ENCODE measurements at regions not wholly inside any gene's neighbourhood (a gene's known extent, or its start where the extent isn't known, plus 50 kb on each side); places are given as distances from the start of the nearest gene placed in this dataset.

DNA sequence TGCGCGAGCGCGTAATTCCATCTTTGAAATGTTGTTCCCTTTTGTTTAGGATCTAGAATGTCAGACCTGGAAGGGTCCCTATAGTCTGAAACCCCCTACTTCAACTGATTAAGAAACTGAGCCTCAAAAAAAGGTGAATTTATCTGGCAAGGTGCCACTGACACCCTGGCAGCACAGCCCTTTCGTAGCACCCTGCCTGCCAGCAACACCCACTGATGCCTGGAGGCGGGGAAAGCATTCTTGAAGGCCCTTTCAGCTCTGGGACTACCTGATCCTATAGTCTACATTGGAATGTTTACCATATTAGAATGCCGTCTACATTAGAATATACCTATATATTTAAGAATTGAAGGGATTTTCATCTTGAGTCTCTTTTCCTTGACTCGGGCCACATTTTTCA, 542.3 kb downstream of the BUD13 start:
- Mint-ChIP-seq H3K4me3 (no peak overlapping the region), H3K27me3 (peaks cover 36 to 46% of the 10 kb centered on the region in 2 donors), H3K9me3 (no peaks in the 10 kb centered on the region), H3K36me3 (ENCODE audit: insufficient read depth) (no peaks in the 10 kb centered on the region), H3K4me1 (ENCODE audit: low read depth in 2 of 2) (no peaks in the 10 kb centered on the region), H3K27ac (no peak overlapping the region)
- ATAC-seq (replicated peaks) (no peak), DNase-seq (no peak)

DNA sequence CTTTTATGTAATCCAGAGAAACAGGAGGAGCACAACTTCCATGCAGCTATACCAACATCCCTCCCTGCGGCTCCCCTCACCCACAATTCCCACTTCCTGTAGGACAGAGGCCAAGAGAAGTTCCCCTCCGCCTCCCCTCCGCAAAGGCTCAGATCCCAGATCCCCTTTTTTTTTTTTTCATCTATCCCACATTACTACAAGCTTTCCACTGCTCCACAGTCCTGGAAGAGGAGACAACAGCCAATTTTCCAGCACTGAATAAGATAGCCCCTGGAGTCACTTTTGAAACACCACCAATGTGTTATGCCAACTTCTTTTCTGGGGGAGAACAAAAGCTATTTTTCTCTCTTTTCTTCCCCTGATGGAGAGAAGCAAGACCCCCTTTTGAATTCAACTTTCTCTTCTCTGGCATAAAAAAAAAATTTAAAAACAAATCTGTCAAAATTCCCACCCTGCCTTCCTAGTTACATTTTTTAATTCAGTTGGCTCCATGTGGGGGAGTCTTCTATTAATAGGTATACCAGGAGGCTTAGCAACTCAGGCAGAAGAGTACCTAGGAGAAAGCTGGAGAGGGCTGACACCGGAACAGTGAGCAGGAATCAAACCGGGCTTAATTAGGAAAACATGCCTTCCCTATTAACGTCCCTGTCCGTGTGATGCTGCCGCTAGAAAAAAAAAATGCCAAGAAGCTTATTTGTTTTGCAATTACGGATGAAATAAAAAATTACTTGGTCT, 543.4 kb downstream of the BUD13 start:
- H3K27me3 Mint-ChIP-seq: peaks cover 36 to 46% of the 10 kb centered on the region in 2 donors
- H3K9me3 Mint-ChIP-seq: no peaks in the 10 kb centered on the region

DNA sequence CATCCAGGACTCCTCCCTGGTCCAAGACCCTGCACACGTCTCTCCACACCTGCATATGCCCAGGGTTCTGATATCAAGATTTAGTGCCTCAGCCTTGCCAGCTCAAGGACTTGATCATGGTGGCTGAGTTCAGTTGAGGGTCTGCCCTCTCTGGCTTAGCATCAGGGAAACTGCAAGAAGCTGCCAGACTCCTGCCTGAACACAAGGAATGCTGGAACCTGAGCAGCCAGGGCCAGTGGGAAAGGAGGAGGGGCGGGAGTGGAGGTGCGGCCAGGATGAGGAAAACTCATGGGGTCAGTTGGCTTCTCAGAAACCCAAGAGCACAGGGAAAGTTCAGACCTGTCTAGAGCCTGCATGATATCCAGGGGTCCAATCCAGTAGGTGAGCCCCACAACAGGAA, 546.1 kb downstream of the BUD13 start:
- H3K9me3 Mint-ChIP-seq: peaks cover 0 to 6% of the 10 kb centered on the region in 2 donors
- H3K27me3 Mint-ChIP-seq: peaks cover 32 to 47% of the 10 kb centered on the region in 2 donors
- H3K4me1 Mint-ChIP-seq (ENCODE audit: low read depth in 2 of 2): no peaks in the 10 kb centered on the region
- ATAC-seq (replicated peaks) (no peak), DNase-seq (no peak)
- H3K36me3 Mint-ChIP-seq (ENCODE audit: insufficient read depth): no peaks in the 10 kb centered on the region
- no peak overlapping the region for H3K4me3 Mint-ChIP-seq
- H3K27ac Mint-ChIP-seq: no peak overlapping the region

More for the DNA sequence above, 543.4 kb downstream of the BUD13 start:
- DNase-seq (no peak), ATAC-seq (replicated peaks) (no peak)
- Mint-ChIP-seq H3K27ac (no peak overlapping the region), H3K4me3 (no peak overlapping the region), H3K36me3 (ENCODE audit: insufficient read depth) (no peaks in the 10 kb centered on the region), H3K4me1 (ENCODE audit: low read depth in 2 of 2) (no peaks in the 10 kb centered on the region)

DNA sequence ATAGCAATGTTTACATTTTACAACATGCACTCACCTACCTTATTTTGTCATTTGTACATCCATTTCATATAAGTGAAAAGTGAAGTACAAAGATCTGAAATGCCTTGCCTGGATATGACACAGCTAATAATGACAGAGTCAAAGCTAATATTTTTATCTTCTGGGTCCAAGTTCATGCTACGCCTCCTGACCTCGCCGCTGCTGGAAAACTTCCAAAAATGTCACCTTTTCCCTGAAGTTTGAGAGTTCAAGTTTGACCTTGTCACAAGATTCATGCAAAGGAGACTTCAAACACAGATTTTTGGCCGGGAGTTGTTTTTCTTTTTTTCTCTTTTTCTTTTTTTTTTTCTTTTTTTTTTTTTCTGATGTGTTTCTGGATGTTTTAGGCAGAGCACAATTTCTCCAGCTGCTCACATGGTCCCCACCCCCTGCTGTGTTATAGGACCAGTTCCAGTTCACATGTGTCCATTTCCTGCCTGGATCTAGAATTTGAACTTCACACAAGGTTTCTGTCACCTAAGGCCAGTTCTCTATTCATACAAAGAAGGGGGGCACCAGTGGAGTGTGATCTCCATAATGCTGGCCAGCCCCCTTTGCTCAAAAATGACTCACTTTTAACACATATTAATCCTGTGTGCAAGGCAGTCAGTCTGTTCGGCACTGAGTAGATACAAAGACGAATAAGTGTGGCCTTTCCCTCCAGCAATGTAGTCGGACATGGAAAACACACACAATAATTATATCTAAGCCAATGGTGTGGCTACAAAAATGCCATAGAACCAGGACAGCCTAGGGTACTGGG, 546.8 kb downstream of the BUD13 start:
- peaks cover 0 to 6% of the 10 kb centered on the region in 2 donors for H3K9me3 Mint-ChIP-seq
- no peaks in the 10 kb centered on the region for H3K36me3 Mint-ChIP-seq (ENCODE audit: insufficient read depth)
- H3K4me1 Mint-ChIP-seq (ENCODE audit: low read depth in 2 of 2): no peaks in the 10 kb centered on the region

DNA sequence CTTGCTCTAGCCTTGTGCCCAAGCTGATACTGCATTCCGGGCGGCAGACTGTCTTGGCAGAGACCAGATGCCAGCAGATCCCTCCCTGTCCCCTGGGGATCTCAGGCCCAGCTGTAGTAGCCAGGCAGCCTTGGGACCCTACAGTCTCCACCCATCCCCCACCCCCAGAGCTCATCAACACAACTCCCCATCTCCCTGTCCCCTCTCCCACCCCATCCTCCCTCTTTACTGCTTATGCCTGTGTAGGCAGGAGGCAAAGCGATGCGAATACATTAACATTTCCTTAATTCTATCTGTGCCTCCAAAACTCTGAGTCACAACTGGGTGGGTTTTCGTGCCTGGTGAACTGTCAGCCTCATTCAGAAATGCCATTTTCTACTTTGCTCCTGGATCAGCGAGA, 547.6 kb downstream of the BUD13 start:
- Mint-ChIP-seq H3K36me3 (ENCODE audit: insufficient read depth) (no peaks in the 10 kb centered on the region), H3K9me3 (peaks cover 0 to 6% of the 10 kb centered on the region in 2 donors), H3K27me3 (peaks cover 32 to 47% of the 10 kb centered on the region in 2 donors), H3K27ac (no peak overlapping the region), H3K4me1 (ENCODE audit: low read depth in 2 of 2) (no peaks in the 10 kb centered on the region), H3K4me3 (no peak overlapping the region)
- ATAC-seq (replicated peaks): no peak
- DNase-seq: no peak

More for the DNA sequence above, 546.8 kb downstream of the BUD13 start:
- DNase-seq: no peak
- no peak overlapping the region for H3K4me3 Mint-ChIP-seq
- peaks cover 32 to 47% of the 10 kb centered on the region in 2 donors for H3K27me3 Mint-ChIP-seq
- H3K27ac Mint-ChIP-seq: no peak overlapping the region
- ATAC-seq (replicated peaks): no peak

DNA sequence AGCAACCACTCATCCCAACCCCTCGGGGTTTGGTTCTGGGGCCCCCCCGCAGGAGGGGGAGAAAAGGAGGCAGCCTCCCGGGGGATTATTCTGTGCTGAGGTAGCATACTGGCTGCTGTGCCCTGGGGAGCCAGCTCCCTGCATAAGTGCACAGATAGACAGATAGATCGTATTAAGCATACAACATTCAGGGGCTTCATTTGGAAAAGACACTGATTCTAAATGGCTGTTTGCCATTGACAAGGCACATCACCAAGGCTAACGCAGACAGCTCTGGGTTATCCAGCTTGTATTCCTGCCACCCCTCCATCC, 547.9 kb downstream of the BUD13 start:
- Mint-ChIP-seq H3K4me1 (ENCODE audit: low read depth in 2 of 2) (no peaks in the 10 kb centered on the region), H3K27ac (no peak overlapping the region), H3K27me3 (peaks cover 32 to 47% of the 10 kb centered on the region in 2 donors), H3K36me3 (ENCODE audit: insufficient read depth) (no peaks in the 10 kb centered on the region), H3K9me3 (peaks cover 0 to 6% of the 10 kb centered on the region in 2 donors), H3K4me3 (no peak overlapping the region)
- DNase-seq (no peak), ATAC-seq (replicated peaks) (no peak)

DNA sequence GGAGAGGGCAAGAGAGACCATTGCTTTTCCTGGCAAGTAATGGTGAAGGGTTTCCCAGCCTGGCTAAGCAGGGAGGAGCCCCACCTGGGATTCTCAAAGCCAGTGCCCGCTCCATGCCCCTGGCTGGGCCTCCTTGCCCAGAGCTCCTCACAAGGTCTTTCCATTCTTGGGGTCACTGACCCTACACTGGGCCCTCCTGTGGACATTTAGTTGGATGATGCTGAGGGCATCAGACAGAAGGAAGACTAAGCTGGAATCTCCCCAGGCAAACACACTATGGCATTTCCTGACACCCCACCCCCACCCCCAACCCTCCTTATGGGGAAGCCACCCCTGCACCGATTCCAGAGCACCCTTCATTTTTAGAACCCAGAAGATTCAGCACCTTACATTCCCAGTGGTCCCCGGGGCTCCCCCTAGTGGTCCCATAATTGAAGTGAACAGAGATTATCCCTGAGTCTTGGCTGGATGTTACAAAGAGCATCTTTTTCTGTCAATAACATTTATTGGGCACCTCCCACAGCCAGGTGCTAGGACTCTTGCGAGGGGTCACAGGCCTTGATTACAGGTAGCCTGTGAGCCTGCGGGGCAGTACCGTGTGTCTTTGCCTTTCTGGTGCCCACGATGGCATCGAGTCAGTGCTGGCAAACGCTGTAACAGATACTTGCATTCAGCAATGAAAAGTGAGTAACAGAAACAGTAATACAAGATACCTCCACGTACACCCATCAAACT, 548.5 kb downstream of the BUD13 start:
- DNase-seq (peak in 2 of 3 experiments; percentile 11 to 23), ATAC-seq (replicated peaks) (no peak)
- no peaks in the 10 kb centered on the region for H3K36me3 Mint-ChIP-seq (ENCODE audit: insufficient read depth)
- no peaks in the 10 kb centered on the region for H3K4me1 Mint-ChIP-seq (ENCODE audit: low read depth in 2 of 2)
- H3K9me3 Mint-ChIP-seq: peaks cover 0 to 6% of the 10 kb centered on the region in 2 donors
- H3K27me3 Mint-ChIP-seq: peaks cover 30 to 49% of the 10 kb centered on the region in 2 donors
- H3K27ac Mint-ChIP-seq: no peak overlapping the region
- H3K4me3 Mint-ChIP-seq: no peak overlapping the region

DNA sequence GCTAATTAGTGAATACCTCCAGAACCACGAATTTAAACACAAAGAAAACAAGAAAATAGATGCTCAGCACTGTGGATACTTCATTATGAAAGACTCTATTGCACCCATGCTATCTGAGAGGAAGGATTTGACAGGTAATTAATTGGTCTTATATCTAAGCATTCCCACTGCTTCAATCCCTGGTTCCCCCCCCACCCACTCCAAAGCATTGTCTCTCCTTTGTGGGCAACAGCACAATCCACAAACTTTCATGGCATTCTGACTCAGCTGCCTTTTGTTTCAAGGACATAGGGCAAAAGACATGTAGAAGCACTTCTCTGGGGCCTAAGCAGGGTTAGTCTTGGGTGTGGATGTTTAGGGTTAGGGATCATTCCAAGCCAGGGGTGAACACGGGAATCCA, 551.4 kb downstream of the BUD13 start:
- no peaks in the 10 kb centered on the region for H3K36me3 Mint-ChIP-seq (ENCODE audit: insufficient read depth)
- H3K4me3 Mint-ChIP-seq: no peak overlapping the region
- DNase-seq (no peak), ATAC-seq (replicated peaks) (no peak)
- no peak overlapping the region for H3K27ac Mint-ChIP-seq
- H3K27me3 Mint-ChIP-seq: peaks cover 14 to 51% of the 10 kb centered on the region in 2 donors
- H3K4me1 Mint-ChIP-seq (ENCODE audit: low read depth in 2 of 2): no peaks in the 10 kb centered on the region
- peaks cover 0 to 6% of the 10 kb centered on the region in 2 donors for H3K9me3 Mint-ChIP-seq

DNA sequence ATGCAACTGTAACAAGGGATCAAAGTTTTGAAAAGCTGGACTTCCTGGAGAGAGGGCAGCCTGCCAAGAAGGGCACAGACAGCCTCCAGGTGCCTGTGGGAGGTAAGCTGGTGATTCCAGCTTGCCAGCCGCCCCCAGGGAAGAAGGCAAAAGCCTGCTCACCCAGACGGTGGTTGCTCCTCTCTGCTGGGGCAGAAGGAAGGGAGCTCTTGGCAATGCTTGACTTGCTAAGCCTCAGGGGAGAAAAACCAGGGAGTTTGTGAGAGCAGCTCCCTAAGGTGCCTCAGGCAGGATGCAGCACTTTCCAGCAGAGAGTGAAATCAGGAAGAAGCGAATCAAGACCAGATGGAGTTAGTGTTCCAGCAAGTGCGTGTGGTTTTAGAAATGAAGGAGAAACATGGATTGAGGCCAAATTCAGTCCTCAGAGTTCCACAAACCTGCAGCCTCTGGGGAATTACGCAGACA, 553.6 kb downstream of the BUD13 start:
- Mint-ChIP-seq H3K27me3 (peaks cover 8 to 51% of the 10 kb centered on the region in 2 donors), H3K4me1 (ENCODE audit: low read depth in 2 of 2) (no peaks in the 10 kb centered on the region), H3K4me3 (no peak overlapping the region), H3K27ac (peak overlapping the region in 1 of 2 donors; percentile 55), H3K36me3 (ENCODE audit: insufficient read depth) (no peaks in the 10 kb centered on the region), H3K9me3 (peaks cover 0 to 6% of the 10 kb centered on the region in 2 donors)
- DNase-seq: no peak
- no peak for ATAC-seq (replicated peaks)

DNA sequence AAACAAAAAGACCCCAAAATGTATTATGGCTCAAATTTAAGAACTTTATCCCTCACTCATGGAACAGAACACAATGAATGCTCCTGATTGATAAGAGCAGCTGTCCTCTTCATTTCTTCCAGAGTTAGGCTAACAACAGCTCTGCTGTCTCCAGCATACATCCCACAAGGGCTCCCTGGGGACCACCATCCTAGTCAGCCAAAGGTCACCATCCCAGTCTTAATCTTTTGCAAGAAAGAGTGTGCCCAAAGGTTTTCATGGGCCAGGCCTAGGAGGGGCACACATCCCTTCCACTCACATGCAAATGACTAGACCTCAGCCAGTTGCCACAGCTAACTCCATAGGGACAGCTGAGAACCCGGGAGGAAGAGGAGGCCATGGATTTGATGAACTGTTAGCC, 555.3 kb downstream of the BUD13 start:
- Mint-ChIP-seq H3K9me3 (no peaks in the 10 kb centered on the region), H3K27me3 (peaks cover 0 to 40% of the 10 kb centered on the region in 2 donors), H3K27ac (no peak overlapping the region), H3K36me3 (ENCODE audit: insufficient read depth) (no peaks in the 10 kb centered on the region), H3K4me3 (no peak overlapping the region), H3K4me1 (ENCODE audit: low read depth in 2 of 2) (no peaks in the 10 kb centered on the region)
- DNase-seq: no peak
- no peak for ATAC-seq (replicated peaks)

DNA sequence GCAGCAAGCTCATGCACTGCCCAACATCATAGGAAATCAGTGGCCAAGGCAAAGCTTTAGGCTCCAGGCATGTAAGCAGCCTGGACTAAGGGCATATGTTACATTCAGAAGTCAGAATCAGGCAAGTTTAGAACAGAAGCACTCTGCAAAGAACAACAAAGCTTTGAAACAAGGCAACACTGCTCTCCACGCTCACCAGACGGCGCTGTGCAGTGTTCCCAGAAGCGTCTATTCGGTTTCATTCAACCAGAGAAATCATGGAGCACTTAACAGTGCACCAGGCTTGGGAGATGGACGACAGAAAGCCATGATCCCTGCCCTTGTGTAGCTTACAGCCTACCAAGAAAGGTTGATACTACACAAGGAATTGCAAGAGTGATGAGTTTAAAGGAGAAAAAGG, 555.8 kb downstream of the BUD13 start:
- Mint-ChIP-seq H3K27me3 (peaks cover 3 to 40% of the 10 kb centered on the region in 2 donors), H3K27ac (no peak overlapping the region), H3K4me3 (no peak overlapping the region), H3K36me3 (ENCODE audit: insufficient read depth) (no peaks in the 10 kb centered on the region), H3K9me3 (no peaks in the 10 kb centered on the region), H3K4me1 (ENCODE audit: low read depth in 2 of 2) (no peaks in the 10 kb centered on the region)
- ATAC-seq (replicated peaks) (no peak), DNase-seq (no peak)

DNA sequence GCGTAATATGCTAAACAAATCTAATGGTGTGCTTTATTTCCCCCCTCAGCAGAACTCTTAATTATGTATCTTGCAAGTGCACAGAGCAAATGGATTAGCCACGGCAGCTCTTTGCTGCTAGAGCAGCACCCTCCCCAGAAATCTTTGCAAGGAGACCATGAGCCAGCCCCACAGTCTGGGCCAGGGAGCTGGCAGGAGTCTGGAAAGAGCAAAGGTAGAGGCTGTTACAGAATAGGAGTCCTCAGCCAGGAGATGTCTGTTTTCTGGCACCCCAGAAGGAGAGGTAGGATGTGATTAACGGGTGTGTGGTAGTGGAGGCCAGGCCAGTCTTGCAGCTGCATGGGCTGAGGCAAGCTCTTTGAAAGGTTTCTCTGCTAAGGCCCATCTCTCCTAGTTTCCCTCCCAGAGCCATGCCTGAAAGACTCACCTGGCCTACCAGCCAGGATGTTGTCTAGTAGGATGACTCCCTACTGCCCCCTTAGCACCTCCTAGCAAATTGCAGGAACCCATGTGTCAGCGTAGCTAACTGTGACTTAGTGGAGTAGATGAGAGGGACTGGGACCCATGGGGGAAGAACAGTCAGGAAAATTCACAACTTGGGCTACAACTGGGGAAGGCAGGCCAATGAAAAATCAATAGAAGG, 557.2 kb downstream of the BUD13 start:
- no peak for ATAC-seq (replicated peaks)
- Mint-ChIP-seq H3K27me3 (peaks cover 8 to 40% of the 10 kb centered on the region in 2 donors), H3K27ac (no peak overlapping the region), H3K4me1 (ENCODE audit: low read depth in 2 of 2) (no peaks in the 10 kb centered on the region), H3K36me3 (ENCODE audit: insufficient read depth) (no peaks in the 10 kb centered on the region), H3K9me3 (no peaks in the 10 kb centered on the region), H3K4me3 (no peak overlapping the region)
- no peak for DNase-seq

DNA sequence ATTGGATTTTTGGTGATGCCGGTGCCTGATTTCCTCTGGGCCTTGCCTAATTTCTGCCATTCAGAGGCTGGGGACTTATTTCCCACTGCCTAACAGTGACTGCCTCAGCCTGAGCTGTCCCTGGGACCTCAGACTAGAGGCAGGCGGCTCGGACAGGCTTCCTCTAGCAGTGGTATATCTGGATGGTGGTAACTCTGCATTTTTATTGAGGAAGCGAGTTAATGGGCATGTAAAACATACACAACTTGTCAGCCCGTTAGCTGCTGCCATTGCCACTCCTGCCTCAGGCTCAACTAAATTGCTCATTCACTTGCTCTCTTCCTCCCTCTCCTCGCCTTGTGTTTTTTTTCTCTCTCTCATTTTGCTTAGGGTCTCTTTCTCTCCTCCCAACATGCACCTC, 561.6 kb downstream of the BUD13 start:
- Mint-ChIP-seq H3K9me3 (no peaks in the 10 kb centered on the region), H3K27ac (no peak overlapping the region), H3K27me3 (peaks cover 20 to 34% of the 10 kb centered on the region in 2 donors), H3K4me3 (no peak overlapping the region), H3K4me1 (ENCODE audit: low read depth in 2 of 2) (no peaks in the 10 kb centered on the region), H3K36me3 (ENCODE audit: insufficient read depth) (no peaks in the 10 kb centered on the region)
- DNase-seq: no peak
- no peak for ATAC-seq (replicated peaks)

Data from effector memory CD8-positive, alpha-beta T cell (primary cell).